ENCODE measurements at regions not wholly inside any gene's neighbourhood (a gene's known extent, or its start where the extent isn't known, plus 50 kb on each side); places are given as distances from the start of the nearest gene placed in this dataset.
"Not testable (repeated sequence)": the region's sequence is repeated elsewhere in the genome, so short reads cannot be mapped to it uniquely, and the experiment has no call there.

GRCh38 chr4:184280137-184280536, 62.5 kb upstream of the ENPP6 start:
- no peak for DNase-seq

GRCh38 chr4:184279496-184280061, 61.9 kb upstream of the ENPP6 start:
- DNase-seq = no peak

GRCh38 chr4:184277769-184278168, 60.1 kb upstream of the ENPP6 start:
- not testable (repeated sequence) for DNase-seq

- not testable (repeated sequence) for DNase-seq
These were observed 59.3 kb upstream of the ENPP6 start for GRCh38 chr4:184277010-184277409.

GRCh38 chr4:184276346-184276745, 58.7 kb upstream of the ENPP6 start:
- not testable (repeated sequence) for DNase-seq

GRCh38 chr4:184275766-184276165, 58.1 kb upstream of the ENPP6 start:
- no peak for DNase-seq

GRCh38 chr4:184274286-184274951, 56.7 kb upstream of the ENPP6 start:
- DNase-seq = no peak

GRCh38 chr4:184273166-184274147, 55.8 kb upstream of the ENPP6 start:
- DNase-seq = no peak

- DNase-seq = no peak
These were observed 53.2 kb upstream of the ENPP6 start for GRCh38 chr4:184270808-184271413.

- no peak for DNase-seq
These were observed 52.3 kb upstream of the ENPP6 start for GRCh38 chr4:184269879-184270430.

GRCh38 chr4:184268584-184269160, 51.0 kb upstream of the ENPP6 start:
- DNase-seq = peak in 1 of 2 donors; percentile 28

- peak; percentile 83 to 88 for DNase-seq
These were observed 50.3 kb upstream of the ENPP6 start for GRCh38 chr4:184267673-184268583.
